ENCODE measurements at regions not wholly inside any gene's neighbourhood (a gene's known extent, or its start where the extent isn't known, plus 50 kb on each side); places are given as distances from the start of the nearest gene placed in this dataset.

DNA sequence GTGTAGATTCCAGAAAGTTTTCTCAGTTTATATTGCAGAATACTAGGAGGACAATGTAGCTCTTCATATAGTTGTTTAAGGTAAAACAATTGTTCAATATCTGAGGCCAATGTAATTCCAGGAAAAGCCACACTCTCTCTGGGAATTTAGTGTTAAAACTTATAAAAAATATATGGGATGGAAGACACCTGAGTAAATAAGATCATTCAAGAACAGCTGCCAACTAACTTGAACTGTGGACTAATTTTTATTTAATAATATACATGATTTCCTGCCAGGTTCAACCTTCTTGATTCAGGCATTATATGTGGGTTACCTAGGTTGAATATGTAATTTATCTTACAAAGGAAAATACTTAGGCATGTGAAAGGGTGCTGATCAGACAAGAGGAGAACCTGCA, 841.1 kb upstream of the PRR20A start:
- TF ChIP-seq KAT7 (CRISPR knock-in tag; IDR thresholded peaks at IDR 0.05; ENCODE audit: borderline replicate concordance) = no peak
- TF ChIP-seq NR1H2 (CRISPR knock-in tag; IDR thresholded peaks at IDR 0.05) = no peak
- TF ChIP-seq CREB1 (CRISPR knock-in tag; IDR thresholded peaks at IDR 0.05) = no peak
- no peak for TF ChIP-seq IRF2 (CRISPR knock-in tag; IDR thresholded peaks at IDR 0.05; ENCODE audit: borderline replicate concordance, low read depth)
- TF ChIP-seq ETV6 (CRISPR knock-in tag; IDR thresholded peaks at IDR 0.05) = no peak
- TF ChIP-seq HMGA2 (CRISPR knock-in tag; IDR thresholded peaks at IDR 0.05) = no peak
- TF ChIP-seq, protein P1, sequence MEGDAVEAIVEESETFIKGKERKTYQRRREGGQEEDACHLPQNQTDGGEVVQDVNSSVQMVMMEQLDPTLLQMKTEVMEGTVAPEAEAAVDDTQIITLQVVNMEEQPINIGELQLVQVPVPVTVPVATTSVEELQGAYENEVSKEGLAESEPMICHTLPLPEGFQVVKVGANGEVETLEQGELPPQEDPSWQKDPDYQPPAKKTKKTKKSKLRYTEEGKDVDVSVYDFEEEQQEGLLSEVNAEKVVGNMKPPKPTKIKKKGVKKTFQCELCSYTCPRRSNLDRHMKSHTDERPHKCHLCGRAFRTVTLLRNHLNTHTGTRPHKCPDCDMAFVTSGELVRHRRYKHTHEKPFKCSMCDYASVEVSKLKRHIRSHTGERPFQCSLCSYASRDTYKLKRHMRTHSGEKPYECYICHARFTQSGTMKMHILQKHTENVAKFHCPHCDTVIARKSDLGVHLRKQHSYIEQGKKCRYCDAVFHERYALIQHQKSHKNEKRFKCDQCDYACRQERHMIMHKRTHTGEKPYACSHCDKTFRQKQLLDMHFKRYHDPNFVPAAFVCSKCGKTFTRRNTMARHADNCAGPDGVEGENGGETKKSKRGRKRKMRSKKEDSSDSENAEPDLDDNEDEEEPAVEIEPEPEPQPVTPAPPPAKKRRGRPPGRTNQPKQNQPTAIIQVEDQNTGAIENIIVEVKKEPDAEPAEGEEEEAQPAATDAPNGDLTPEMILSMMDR (IDR thresholded peaks at IDR 0.05) = no peak
- TF ChIP-seq, protein P2, sequence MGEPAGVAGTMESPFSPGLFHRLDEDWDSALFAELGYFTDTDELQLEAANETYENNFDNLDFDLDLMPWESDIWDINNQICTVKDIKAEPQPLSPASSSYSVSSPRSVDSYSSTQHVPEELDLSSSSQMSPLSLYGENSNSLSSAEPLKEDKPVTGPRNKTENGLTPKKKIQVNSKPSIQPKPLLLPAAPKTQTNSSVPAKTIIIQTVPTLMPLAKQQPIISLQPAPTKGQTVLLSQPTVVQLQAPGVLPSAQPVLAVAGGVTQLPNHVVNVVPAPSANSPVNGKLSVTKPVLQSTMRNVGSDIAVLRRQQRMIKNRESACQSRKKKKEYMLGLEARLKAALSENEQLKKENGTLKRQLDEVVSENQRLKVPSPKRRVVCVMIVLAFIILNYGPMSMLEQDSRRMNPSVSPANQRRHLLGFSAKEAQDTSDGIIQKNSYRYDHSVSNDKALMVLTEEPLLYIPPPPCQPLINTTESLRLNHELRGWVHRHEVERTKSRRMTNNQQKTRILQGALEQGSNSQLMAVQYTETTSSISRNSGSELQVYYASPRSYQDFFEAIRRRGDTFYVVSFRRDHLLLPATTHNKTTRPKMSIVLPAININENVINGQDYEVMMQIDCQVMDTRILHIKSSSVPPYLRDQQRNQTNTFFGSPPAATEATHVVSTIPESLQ (CRISPR knock-in tag; IDR thresholded peaks at IDR 0.05) = no peak
